ENCODE measurements at regions not wholly inside any gene's neighbourhood (a gene's known extent, or its start where the extent isn't known, plus 50 kb on each side); places are given as distances from the start of the nearest gene placed in this dataset.
A peak's percentile ranks its signal among the peaks of the same experiment; 100 is the strongest.
"Not testable (repeated sequence)": the region's sequence is repeated elsewhere in the genome, so short reads cannot be mapped to it uniquely, and the experiment has no call there.

- no peak for DNase-seq
These were observed 150.9 kb upstream of the COBL start for GRCh38 chr7:51467384-51468017.

DNA sequence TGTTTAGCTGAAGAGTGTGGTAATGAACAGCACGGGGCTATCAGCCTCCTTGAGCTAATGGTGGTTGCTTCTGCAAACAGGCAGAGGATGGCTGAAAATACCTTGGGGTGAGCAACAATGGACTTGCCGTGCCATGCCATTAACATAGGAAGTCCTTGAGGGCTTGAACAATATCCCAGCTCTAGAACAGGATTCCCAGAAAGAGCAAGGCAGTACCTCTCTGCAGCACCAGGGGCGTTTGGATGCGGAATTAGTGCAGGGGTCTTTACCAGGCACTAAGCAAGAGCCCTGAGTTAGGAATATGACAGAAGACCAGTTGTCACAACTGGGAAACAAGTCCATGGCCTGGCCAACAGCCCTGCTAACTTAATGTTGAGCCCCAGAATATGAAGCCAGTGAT, 143.2 kb upstream of the COBL start:
- DNase-seq: no peak

DNA sequence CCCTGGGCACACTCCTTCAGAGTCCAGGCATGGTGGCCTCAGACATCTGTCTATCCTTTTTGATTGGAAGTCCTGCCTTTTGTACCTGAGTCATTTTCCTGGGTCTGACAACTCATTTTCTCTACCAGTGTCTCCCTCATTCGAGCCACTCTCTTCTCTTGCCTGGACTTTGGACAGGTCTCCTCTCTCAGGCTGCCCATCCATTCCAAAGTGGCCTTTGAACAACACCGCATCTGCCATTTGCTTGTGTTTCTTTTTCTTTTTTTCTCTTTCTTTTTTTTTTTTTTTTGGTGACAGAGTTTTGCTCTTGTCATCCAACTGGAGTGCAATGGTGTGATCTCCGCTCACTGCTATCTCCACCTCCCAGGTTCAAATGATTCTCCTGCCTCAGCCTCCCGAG, 142.1 kb upstream of the COBL start:
- no peak for DNase-seq

DNA sequence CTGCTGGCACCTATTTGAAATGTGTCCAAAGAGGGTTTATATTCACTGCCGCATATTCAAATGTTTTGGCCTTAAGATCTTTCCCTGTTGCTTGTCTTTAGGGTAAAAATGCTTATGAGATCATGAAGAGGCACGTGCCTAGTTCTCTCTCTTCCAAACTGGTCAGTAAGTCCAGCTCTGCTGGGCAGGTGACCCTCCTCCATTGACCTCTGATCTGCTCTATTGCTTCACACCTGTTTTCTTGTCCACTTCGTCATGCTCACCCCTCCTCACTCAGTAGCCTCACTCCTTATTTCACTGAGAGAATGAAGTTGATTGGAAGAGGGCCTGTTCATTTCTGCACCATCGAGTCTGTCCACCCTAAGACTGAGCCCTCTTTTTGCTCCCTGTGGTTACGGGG, 140.5 kb upstream of the COBL start:
- DNase-seq: no peak

DNA sequence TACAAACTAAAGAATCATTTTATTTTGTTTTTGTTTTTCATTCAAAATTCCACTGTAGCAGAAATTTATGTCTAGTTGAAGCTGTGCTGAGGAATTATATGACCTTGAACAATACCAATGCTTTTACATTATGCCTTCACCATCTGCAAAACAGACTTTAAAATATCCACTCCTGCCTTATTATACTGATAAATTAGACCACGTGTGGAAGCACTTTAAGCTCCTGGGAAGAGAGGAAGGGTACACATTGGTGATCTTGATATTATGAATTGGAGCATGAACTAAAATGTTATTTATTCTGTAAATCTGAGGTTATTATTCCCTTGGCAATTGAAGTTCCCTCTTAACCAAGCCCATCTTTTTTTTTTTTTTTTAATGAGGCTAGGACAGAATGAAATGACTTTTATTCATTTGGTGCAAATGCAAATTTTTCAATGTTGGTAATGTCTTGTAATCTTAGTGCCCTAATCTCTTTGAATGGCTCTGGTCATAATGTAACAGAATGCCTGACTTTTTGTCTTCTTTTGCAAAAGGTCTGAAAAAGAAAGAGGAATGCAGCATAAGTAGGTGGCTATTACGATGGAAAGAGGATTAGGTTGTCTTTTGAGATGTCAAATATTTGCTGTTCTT, 139.9 kb upstream of the COBL start:
- DNase-seq: no peak

GRCh38 chr7:51455948-51456347, 139.3 kb upstream of the COBL start:
- no peak for DNase-seq

DNA sequence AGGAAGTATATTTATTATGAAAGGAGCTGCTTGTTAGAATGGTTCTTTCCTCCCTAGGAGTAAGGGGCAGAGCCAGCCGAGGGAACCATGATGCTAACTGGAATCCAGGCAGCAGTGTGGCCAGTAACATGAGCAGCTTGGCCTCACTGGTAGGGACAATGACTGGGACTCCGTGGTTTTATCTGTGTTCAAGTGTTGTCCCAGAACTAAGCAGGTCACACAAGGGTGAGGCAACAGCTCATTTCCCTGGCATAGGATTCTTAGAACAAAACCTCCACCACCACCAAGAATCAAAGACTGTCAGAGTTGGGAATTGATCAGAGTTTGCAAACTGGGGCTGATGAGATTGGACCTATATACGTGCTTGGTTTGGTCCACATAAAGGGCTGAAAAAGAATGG, 138.9 kb upstream of the COBL start:
- DNase-seq: no peak

- no peak for DNase-seq
These were observed 138.5 kb upstream of the COBL start for GRCh38 chr7:51455086-51455485.

DNA sequence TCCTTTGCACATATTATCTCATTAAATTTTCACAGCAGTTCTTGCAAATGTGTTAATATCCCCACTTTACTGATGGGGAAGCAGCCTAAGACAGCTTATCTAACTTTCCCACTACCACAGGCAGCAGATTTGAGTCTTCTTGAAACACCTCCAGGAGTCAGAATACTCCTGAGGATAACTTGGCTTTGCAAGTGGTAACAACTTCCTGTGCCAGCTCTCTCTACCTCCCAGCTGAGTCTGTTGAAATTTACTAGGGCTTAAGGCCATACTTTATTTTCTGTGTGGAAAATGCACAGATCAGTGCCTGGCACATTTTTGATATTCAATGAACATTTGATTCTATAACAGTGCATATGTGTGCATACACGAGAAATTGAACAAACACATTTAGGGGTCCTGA, 136.1 kb upstream of the COBL start:
- DNase-seq: no peak

DNA sequence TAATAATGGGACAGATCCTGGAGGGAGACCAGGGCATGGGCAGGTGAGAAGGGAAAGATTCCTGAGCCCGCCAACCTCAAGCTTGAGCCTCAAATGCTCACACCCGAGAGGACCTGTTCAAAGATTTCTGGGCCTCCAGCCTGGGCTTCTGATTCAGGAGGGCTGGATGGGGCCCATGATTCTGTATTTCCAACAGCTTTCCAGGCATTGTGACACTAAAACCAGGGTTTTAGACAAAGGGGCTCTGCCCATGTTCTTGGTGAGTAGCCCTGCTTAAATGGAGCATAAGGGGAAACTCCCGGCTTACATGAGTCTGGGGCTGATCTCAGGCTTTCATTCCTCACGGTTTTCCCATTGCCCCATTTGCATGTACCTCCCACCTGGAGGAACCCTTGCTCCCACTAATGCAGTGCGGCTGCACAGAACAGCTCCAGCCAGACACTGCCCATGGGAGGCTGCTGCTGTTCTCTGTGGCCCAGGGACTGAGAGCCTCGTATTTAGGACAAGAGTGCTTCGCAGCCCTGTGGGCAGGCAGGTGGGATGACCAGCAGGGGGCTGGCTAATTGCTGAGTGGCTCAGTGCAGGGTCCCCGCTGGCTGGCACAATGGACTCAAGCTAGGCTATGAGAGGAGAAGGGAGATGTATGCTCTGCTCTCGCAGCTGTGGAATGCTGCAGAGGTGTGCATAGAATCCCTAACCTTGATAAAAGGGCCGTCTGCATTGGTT, 135.3 kb upstream of the COBL start:
- no peak for DNase-seq

DNA sequence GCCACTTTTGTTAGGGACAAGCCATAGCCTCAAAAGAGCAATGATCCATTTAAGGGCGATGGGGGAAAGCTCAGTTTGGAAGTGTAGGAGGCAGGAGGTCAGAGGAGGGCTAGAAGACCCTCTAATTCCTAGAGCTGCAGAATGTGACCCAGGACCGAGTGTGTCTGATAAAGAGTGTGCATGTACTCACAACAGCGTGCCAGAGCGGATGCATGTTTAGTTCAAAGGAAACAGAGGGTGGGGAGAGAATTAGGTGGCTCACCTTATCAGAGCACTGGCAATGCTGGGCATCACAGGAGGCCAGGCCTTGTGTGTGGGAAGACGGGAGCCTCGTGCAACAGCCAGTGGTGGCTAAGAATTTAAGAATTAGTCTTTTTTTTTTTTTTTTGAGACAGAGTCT, 133.9 kb upstream of the COBL start:
- DNase-seq: no peak

GRCh38 chr7:51446785-51447184, 130.2 kb upstream of the COBL start:
- no peak for DNase-seq

DNA sequence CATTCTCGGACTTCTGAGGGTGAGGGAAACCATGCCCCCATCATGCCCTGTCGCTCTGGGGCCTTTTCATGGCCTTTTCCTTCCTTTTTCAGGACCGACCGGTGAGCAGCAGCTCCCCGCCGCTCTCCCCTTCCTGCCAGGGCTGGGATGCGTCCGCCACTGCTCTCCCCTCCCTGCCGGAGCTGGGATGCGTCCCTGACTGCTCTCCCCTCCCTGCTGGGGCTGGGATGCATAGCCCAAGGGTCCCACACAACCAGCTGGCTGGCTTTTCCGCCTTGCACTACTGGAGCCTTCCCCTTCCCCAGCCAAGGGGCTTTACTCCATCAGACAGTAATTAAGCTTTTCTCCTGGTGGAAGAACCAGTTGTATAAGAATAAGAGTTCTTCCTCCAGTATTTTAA, 129.7 kb upstream of the COBL start:
- DNase-seq: no peak

DNA sequence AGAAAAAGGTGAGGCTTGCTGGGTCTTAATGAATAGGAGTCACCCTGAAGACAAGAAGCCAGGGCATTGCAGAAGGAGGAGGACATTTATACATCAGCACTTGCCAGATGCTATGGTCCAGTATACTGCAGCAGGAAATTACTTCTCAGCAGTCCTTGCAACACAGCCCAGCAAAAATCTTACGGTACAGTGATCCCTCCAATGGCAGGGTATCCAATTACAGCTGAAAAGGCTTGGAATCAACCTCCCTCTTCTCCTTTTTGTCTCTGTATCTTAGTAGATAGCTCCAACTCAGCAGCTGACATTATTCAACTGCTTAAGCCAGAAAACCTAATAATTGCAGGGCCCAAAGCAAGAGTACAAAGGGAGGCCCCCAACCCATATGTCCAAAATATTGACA, 128.3 kb upstream of the COBL start:
- no peak for DNase-seq

DNA sequence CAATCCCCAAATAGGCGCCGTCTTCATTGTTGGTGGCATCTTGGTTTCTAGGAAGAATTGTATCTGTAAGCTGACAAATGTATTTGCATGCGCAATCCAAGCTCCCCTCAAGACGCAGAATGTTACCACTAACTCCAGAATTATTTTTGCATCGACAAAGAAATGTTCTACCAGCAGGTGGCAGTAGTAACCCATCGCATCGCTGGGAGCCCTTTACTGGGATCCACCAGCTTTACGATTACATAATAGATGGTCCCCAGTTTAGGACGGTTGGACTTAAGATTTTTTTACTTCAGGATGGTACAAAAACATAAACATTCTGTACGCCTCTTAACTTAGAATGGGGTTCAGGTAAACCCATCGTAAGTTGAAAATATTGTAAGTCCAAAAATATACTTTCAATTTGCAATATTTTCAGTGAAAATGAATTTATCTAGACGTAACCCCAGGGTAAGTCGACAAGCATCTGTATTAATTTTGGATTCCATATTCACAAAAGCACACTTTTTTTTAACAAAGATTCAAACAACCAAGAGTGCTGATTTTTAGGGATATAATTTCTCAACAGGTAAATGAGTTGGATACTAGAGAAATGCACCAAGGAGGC, 114.0 kb upstream of the COBL start:
- DNase-seq: peak; percentile 65

GRCh38 chr7:51428217-51428887, 111.7 kb upstream of the COBL start:
- DNase-seq: peak; percentile 17

GRCh38 chr7:51426163-51426562, 109.6 kb upstream of the COBL start:
- no peak for DNase-seq

- DNase-seq: not testable (repeated sequence)
These were observed 93.3 kb upstream of the COBL start for GRCh38 chr7:51409934-51410333.

DNA sequence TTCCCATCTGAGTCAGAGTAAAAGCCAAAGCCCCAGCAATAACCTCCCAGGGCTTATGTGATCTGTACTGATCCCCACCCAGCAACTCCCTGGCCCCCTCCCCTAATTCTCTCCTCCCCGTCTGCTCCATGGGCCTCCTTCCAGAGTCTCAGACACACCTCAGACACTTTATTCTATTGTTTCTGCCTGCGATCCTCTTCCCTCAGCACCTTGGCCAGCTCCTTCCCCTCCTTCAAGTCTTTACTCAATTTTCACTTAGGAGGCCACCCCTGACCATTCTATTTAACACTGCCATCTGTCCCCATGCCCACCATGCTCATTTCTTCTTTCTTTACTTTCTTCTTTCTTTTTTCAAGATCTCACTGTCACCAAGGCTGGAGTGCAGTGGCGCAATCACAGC, 81.0 kb upstream of the COBL start:
- not testable (repeated sequence) for DNase-seq

DNA sequence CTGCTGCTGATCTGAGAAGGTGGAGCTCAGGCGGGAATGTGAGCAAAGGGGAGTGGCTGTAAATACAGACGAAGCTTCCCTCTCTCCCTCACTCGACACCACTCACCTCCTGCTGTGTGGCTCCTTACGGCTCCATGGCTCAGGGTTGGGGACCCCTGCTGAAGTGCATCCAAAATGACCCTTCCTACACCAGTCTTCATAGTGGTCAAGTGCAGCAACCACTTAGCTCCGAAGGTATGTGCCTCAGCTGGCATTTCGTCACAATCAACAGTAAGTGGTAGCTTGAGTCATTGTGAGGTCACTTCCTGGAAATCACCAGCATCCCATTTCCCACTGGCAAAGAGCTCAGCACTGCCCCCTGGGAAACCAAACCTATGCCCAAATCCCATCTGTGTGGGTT, 76.4 kb upstream of the COBL start:
- DNase-seq: not testable (repeated sequence)

DNA sequence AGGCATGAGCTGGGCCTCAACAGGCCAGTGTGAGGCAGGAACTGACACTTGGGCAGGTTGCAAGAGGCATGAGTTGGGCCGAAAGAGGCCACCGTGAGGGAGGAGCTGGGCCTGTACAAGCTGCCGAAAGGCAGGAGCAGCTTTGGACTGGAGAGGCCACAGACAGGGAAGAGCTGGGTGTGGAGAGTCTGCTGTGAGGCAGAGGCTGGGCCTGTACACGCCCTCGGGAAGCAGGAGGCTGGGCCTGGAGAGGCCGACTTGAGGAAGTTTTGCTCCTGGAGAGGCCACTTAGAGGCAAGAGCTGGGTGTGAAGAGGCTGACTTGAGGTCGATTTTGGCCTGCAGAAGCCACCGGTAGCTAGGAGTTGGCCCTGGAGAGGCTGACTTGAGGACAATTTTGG, 73.3 kb upstream of the COBL start:
- not testable (repeated sequence) for DNase-seq

DNA sequence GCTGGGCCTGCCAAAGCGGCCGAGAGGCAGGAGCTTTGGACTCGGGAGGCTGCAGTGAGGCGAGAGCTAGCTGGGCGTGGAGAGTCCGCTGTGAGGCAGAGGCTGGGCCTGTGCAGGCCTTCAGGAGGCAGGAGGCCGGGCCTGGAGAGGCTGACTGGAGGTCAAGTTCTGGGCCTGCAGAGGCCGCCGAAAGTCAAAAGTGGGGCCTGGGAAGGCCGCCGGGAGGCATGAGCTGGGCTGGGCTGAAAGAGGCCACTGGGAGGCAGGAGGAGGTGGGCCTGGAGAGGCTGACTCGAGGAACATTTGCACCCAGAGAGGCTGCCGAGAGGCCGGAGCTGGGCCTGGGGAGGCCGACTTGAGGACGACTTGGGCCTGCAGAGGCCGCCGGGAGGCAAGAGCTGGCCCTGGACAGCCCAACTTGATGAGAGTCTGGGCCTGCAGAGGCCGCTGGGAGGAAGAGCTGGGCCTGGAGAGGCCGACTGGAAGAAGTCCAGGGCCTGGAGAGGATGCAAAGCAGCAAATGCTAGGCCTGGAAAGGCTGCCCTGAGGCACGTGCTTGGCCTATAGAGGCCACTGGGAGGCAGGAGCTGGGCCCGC, 72.7 kb upstream of the COBL start:
- not testable (repeated sequence) for DNase-seq

GRCh38 chr7:51388241-51388640, 71.6 kb upstream of the COBL start:
- DNase-seq: not testable (repeated sequence)
